ENCODE measurements at regions not wholly inside any gene's neighbourhood (a gene's known extent, or its start where the extent isn't known, plus 50 kb on each side); places are given as distances from the start of the nearest gene placed in this dataset.

DNA sequence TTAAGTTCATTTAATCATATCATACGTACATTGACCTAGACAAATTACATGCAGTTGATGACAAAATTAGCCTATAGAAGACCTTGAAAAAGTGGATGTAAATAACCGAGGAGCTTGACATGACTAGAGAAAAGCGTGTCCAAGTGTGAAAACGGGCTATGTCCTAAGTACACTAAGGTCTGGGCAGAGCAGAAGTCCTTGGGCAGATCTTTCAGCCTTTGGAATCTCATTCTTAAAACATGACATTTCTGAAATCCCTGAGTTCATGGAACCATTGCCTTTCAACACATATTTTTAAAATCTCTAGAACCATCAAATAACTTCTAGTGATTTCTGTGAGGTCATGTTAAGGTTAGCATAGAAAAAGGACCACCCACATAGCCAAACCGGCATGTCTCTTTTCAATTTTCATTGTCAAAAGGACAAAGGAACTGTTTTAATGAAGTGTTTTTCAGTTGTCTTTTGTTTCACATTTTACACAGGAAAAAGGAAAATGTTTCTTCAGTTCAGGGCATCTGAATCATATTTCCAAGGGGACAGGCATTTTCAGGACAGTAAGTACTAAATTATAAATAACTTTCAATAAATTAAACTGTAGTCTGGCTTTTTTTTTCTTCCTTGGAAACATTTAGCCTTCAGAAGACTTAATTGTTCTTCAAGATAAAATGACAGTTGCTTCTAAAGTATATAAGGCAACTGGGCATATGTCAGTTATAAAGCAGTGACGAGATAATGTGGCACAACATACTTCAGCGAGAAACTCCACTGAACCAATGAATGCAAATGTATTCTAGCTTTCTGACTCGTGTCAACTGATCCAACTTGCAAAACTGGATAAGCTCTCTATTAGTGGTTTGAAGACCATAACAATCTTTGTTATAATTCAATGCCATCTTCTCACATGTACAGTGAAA, 416.8 kb downstream of the NFIB start:
- no peak overlapping the region for H3K4me3 ChIP-seq (replicated peaks in 1 of 3)
- intact Hi-C loops (cut with DNase I) = no loop called here
- no peak for DNase-seq
- peaks cover 6% of the 10 kb centered on the region in 2 donors for H3K4me1 ChIP-seq
- peak overlapping the region; percentile 20 to 50 (median 31) for H3K27ac ChIP-seq
- no peaks in the 10 kb centered on the region for H3K36me3 ChIP-seq
- H3K9me3 ChIP-seq = no peaks in the 10 kb centered on the region
- no peak for TF ChIP-seq POLR2A (IDR thresholded peaks at IDR 0.05)
- TF ChIP-seq, protein P1, sequence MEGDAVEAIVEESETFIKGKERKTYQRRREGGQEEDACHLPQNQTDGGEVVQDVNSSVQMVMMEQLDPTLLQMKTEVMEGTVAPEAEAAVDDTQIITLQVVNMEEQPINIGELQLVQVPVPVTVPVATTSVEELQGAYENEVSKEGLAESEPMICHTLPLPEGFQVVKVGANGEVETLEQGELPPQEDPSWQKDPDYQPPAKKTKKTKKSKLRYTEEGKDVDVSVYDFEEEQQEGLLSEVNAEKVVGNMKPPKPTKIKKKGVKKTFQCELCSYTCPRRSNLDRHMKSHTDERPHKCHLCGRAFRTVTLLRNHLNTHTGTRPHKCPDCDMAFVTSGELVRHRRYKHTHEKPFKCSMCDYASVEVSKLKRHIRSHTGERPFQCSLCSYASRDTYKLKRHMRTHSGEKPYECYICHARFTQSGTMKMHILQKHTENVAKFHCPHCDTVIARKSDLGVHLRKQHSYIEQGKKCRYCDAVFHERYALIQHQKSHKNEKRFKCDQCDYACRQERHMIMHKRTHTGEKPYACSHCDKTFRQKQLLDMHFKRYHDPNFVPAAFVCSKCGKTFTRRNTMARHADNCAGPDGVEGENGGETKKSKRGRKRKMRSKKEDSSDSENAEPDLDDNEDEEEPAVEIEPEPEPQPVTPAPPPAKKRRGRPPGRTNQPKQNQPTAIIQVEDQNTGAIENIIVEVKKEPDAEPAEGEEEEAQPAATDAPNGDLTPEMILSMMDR (IDR thresholded peaks at IDR 0.05) = no peak
- 47 to 53% methylated on average over 8 of the region's 8 CpGs for WGBS, 2 donors
- no peaks in the 10 kb centered on the region for H3K27me3 ChIP-seq

GRCh38 chr9:13896047-13896446, 417.9 kb downstream of the NFIB start:
- no peak overlapping the region for H3K27ac ChIP-seq
- no peaks in the 10 kb centered on the region for H3K36me3 ChIP-seq

DNA sequence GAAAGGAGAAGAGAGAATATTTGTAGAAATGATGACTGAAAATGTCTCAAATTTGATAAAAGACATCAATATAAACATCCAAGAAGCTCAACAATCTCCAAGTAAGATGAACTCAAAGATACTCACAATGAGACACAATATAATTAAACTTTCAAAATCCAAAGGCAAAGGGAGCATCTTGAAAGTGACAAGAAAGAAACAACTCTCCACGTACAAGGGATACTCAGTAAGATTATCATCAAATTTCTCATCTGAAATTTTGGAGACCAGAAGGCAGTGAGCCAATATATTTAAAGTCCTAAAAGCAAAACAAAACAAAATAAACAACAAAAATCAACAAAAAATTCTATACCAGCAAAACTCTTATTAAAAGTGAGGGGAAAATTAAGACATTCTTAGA, 428.7 kb downstream of the NFIB start:
- H3K4me3 ChIP-seq (replicated peaks in 1 of 3) = no peak overlapping the region
- no peaks in the 10 kb centered on the region for H3K27me3 ChIP-seq
- 93 to 100% methylated on average over 1 of the region's 1 CpG for WGBS, 2 donors
- peaks cover 7% of the 10 kb centered on the region for H3K9me3 ChIP-seq
- H3K27ac ChIP-seq = no peak overlapping the region
- TF ChIP-seq, protein P1 (IDR thresholded peaks at IDR 0.05) = no peak
- H3K4me1 ChIP-seq = no peaks in the 10 kb centered on the region
- no peak for DNase-seq
- intact Hi-C loops (cut with DNase I) = no loop called here
- H3K36me3 ChIP-seq = no peaks in the 10 kb centered on the region

More at GRCh38 chr9:13896047-13896446, 417.9 kb downstream of the NFIB start:
- TF ChIP-seq POLR2A (IDR thresholded peaks at IDR 0.05) = no peak
- TF ChIP-seq, protein P1 (IDR thresholded peaks at IDR 0.05) = no peak
- H3K4me1 ChIP-seq = peaks cover 6% of the 10 kb centered on the region in 2 donors
- intact Hi-C loops (cut with DNase I) = no loop called here
- no peaks in the 10 kb centered on the region for H3K27me3 ChIP-seq
- no peaks in the 10 kb centered on the region for H3K9me3 ChIP-seq
- DNase-seq = no peak
- 80 to 83% methylated on average over 1 of the region's 1 CpG for WGBS, 2 donors
- H3K4me3 ChIP-seq (replicated peaks in 1 of 3) = no peak overlapping the region

DNA sequence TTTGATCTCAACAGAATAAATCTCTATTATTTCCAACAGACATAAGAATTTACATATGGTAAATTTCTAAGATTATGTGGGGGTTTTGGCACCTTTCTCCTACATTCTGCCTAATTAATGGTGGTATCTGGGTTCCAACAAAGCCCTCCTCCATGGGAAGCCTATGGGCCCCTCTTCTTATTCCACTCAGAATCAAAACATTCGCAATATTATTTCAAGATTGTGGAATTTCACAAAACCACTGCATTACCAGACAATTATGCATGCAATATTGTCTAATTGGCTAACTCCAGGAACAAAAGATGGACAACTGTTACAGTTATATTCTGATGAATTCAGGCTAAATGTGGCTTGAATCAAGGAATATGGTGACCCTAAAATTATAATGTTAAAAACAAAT, 434.0 kb downstream of the NFIB start:
- 91 to 97% methylated on average over 1 of the region's 1 CpG for WGBS, 2 donors
- intact Hi-C loops (cut with DNase I) = no loop called here
- TF ChIP-seq, protein P1 (IDR thresholded peaks at IDR 0.05) = no peak
- no peak for TF ChIP-seq POLR2A (IDR thresholded peaks at IDR 0.05)

DNA sequence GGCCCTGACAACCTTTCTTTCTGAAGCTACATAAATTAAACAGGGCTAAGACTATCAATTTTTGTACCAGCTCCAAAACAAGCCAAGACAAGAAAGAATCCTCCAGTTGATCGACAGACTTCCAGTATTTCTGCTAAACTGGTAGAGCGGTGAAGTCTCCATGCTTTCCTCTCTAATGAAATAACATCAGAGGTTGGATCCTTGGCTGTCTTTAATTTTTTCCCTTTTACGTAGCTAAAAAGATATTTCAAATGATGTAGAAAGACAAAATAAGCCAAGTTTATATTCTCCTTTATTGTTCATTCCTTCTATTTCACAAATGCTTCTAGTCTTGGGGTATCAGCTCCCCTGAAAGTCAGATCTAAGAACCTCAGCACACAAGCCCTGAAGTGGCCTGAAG, 434.9 kb downstream of the NFIB start:
- no peak for DNase-seq
- Histone ChIP-seq H3K4me3 (replicated peaks in 1 of 3) (no peak overlapping the region), H3K27ac (no peak overlapping the region), H3K36me3 (no peaks in the 10 kb centered on the region), H3K27me3 (no peaks in the 10 kb centered on the region), H3K9me3 (no peaks in the 10 kb centered on the region), H3K4me1 (no peaks in the 10 kb centered on the region)
- intact Hi-C loops (cut with DNase I) = no loop called here
- 91 to 92% methylated on average over 3 of the region's 3 CpGs for WGBS, 2 donors
- TF ChIP-seq POLR2A (IDR thresholded peaks at IDR 0.05) = no peak
- TF ChIP-seq, protein P1 (IDR thresholded peaks at IDR 0.05) = no peak

More for the DNA sequence above, 434.0 kb downstream of the NFIB start:
- DNase-seq = no peak
- peaks cover 2% of the 10 kb centered on the region for H3K9me3 ChIP-seq
- no peaks in the 10 kb centered on the region for H3K27me3 ChIP-seq
- H3K4me1 ChIP-seq = no peaks in the 10 kb centered on the region
- no peak overlapping the region for H3K27ac ChIP-seq
- H3K4me3 ChIP-seq (replicated peaks in 1 of 3) = no peak overlapping the region
- no peaks in the 10 kb centered on the region for H3K36me3 ChIP-seq

All from thyroid gland (tissue), 4 donors.